ENCODE measurements at regions not wholly inside any gene's neighbourhood (a gene's known extent, or its start where the extent isn't known, plus 50 kb on each side); places are given as distances from the start of the nearest gene placed in this dataset.
A peak's percentile ranks its signal among the peaks of the same experiment; 100 is the strongest.

DNA sequence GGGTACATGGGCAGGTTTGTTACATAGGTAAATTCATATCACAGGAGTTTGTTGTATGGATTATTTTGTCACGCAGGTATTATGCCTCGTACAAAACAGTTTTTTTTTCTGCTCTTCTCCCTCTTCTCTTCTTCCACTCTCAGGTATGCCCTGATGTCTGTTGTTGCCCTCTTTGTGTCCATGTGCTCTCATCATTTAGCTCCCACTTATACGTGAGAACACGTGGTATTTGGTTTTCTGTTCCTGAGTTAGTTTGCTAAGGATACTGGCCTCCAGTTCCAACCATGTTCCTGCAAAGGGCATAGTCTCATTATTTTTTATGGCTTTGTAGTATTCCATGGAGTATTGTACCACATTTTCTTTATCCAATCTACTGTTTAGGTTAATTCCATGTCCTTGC lies 65.7 kb downstream of the UNC5CL start:
- Mint-ChIP-seq H3K4me1 (no peaks in the 10 kb centered on the region), H3K27me3 (peaks cover 47% of the 10 kb centered on the region), H3K27ac (no peak overlapping the region), H3K4me3 (no peak overlapping the region), H3K36me3 (no peaks in the 10 kb centered on the region), H3K9me3 (peaks cover 5% of the 10 kb centered on the region)
- no peak for DNase-seq

DNA sequence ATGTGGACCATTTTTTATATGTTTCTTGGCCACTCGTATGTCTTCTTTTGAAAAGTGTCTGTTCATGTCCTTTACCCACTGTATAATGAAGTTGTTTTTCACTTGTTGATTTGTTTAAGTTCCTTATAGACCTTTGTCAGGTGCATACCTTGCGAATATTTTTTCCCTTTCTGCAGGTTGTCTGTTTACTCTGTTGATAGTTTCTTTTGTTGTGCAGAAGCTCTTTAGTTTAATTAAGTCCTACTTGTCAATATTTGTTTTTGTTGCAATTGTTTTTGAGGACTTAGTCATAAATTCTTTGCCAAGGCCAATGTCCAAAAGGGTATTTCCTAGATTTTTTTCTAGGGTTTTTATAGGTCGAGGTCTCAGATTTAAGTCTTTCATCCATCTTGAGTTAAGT lies 66.2 kb downstream of the UNC5CL start:
- peaks cover 5% of the 10 kb centered on the region for H3K9me3 Mint-ChIP-seq
- no peak overlapping the region for H3K27ac Mint-ChIP-seq
- DNase-seq: no peak
- no peaks in the 10 kb centered on the region for H3K4me1 Mint-ChIP-seq
- no peak overlapping the region for H3K4me3 Mint-ChIP-seq
- H3K27me3 Mint-ChIP-seq: peaks cover 42% of the 10 kb centered on the region
- no peaks in the 10 kb centered on the region for H3K36me3 Mint-ChIP-seq

DNA sequence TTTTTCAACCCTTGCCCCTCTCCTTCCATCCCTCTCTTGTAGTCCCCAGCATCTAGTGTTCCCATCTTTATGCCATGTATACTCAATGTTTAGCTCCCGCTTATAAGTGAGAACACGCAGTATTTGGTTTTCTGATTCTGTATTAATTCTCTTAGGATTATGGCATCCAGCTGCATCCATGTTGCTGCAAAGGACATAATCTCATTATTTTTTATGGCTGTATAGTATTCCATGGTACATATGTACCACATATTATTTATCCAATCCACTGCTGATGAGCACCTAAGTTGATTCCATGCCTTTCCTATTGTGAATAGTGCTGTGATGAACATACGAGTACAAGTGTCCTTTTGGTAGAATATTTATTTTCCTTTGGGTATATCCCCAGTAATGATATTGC lies 66.8 kb downstream of the UNC5CL start:
- H3K9me3 Mint-ChIP-seq: peaks cover 5% of the 10 kb centered on the region
- H3K27me3 Mint-ChIP-seq: peaks cover 37% of the 10 kb centered on the region
- H3K27ac Mint-ChIP-seq: no peak overlapping the region
- no peaks in the 10 kb centered on the region for H3K36me3 Mint-ChIP-seq
- H3K4me3 Mint-ChIP-seq: no peak overlapping the region
- H3K4me1 Mint-ChIP-seq: no peaks in the 10 kb centered on the region
- DNase-seq: no peak

DNA sequence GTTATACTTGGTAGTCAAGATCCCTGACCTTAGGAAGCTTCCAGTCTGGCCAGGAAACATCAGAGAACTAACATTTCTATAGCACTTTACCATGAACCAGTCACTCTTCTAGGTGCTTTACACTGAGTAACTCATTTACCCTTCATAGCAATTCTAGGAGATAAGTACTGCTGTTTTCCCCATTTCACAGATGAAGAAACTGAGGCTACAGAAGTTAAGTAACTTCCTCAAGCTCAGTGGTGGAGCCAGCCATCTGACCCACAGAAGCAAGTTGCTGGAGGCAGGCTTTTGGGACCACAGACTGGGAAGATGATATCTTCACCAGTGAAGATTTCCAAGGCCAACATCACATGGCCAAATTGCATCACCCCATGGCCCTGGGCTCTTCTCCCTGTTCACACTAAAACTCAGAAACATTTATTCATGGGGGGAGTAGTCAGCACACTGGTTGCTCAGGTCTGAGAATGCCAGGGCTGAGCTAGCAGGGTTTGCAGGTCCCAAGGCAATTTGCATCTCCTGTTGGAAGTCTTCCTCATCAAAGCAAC lies 70.3 kb downstream of the UNC5CL start:
- no peak overlapping the region for H3K27ac Mint-ChIP-seq
- no peaks in the 10 kb centered on the region for H3K36me3 Mint-ChIP-seq
- no peaks in the 10 kb centered on the region for H3K4me1 Mint-ChIP-seq
- peaks cover 5% of the 10 kb centered on the region for H3K9me3 Mint-ChIP-seq
- no peak for DNase-seq
- no peak overlapping the region for H3K4me3 Mint-ChIP-seq
- peaks cover 4% of the 10 kb centered on the region for H3K27me3 Mint-ChIP-seq

DNA sequence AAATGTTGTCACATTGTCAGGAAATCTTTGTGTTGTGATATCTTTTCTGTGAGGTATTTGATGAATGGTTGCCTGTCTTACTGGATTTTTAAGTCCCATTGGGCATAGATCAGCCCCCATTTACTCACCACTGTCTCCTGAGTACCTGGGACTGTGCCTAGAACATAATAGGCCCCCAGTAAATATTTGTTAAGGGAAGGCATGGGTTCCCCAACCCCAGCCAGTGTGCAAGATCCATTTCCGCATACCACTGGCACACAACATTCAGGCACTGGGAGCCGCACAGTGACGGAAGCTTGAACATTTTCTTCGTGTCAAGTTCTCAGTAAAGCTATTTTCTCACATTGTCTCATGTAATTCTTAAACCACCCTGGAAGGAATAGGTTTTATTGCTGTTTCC lies 72.2 kb downstream of the UNC5CL start:
- DNase-seq: no peak
- Mint-ChIP-seq H3K4me1 (peaks cover 8% of the 10 kb centered on the region), H3K4me3 (no peak overlapping the region), H3K27me3 (peaks cover 4% of the 10 kb centered on the region), H3K9me3 (no peaks in the 10 kb centered on the region), H3K36me3 (no peaks in the 10 kb centered on the region), H3K27ac (no peak overlapping the region)

DNA sequence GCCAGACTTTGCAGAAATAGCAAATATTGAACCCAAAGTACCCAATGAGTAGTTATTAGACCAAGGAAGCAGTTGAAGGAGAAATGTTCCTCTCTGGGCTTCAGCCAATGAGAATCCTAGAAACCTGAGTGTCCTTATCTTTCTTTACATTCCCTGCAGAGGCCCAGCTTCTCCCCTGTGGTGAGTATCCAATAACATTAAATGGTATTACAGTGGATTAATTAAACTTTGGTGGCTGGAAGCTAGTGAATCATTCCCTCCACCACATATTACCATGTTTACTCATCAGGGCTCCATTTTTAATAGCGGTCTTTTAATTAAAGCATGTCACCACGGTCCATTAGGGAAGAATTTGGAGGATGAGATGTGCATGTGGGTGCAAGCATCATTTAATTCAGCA lies 74.0 kb downstream of the UNC5CL start:
- DNase-seq: no peak
- Mint-ChIP-seq H3K9me3 (no peaks in the 10 kb centered on the region), H3K4me1 (peaks cover 8% of the 10 kb centered on the region), H3K27ac (no peak overlapping the region), H3K27me3 (peaks cover 4% of the 10 kb centered on the region), H3K4me3 (no peak overlapping the region), H3K36me3 (no peaks in the 10 kb centered on the region)

- DNase-seq: no peak
- Mint-ChIP-seq H3K4me3 (no peak overlapping the region), H3K4me1 (peaks cover 8% of the 10 kb centered on the region), H3K27ac (no peak overlapping the region), H3K9me3 (no peaks in the 10 kb centered on the region), H3K36me3 (no peaks in the 10 kb centered on the region), H3K27me3 (no peaks in the 10 kb centered on the region)
Measured at GRCh38 chr6:40963019-40963418, 76.0 kb downstream of the UNC5CL start.

GRCh38 chr6:40962241-40962640 lies 76.8 kb downstream of the UNC5CL start:
- DNase-seq: peak; percentile 14

DNA sequence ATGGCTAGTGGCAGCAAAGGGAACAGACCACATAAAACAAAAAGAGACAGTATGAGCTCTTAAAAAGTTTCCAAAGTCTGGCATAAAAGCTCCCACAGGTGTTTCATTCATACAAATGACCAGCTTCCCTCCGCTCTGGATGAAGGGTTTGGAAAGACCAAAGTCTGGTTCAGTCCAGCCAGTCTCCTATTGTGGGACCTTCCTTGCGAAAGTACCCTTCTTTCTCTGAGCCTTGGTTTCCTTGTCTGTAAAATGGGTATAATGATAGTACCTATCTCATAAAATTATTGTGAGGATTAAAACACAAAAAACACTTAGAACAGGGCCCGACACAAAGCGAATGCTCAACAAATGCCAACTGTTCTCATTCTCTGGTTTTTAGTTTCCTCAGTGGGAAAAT lies 77.2 kb downstream of the UNC5CL start:
- Mint-ChIP-seq H3K4me3 (no peak overlapping the region), H3K36me3 (no peaks in the 10 kb centered on the region), H3K27me3 (no peaks in the 10 kb centered on the region), H3K27ac (no peak overlapping the region), H3K4me1 (peaks cover 8% of the 10 kb centered on the region), H3K9me3 (no peaks in the 10 kb centered on the region)
- no peak for DNase-seq

More at GRCh38 chr6:40962241-40962640, 76.8 kb downstream of the UNC5CL start:
- Mint-ChIP-seq H3K36me3 (no peaks in the 10 kb centered on the region), H3K4me1 (peaks cover 8% of the 10 kb centered on the region), H3K27me3 (no peaks in the 10 kb centered on the region), H3K27ac (no peak overlapping the region), H3K9me3 (no peaks in the 10 kb centered on the region), H3K4me3 (no peak overlapping the region)

- no peaks in the 10 kb centered on the region for H3K27me3 Mint-ChIP-seq
- H3K36me3 Mint-ChIP-seq: no peaks in the 10 kb centered on the region
- H3K4me1 Mint-ChIP-seq: peaks cover 8% of the 10 kb centered on the region
- H3K4me3 Mint-ChIP-seq: no peak overlapping the region
- H3K9me3 Mint-ChIP-seq: no peaks in the 10 kb centered on the region
- H3K27ac Mint-ChIP-seq: no peak overlapping the region
- no peak for DNase-seq
Measured at GRCh38 chr6:40960742-40961430, 78.1 kb downstream of the UNC5CL start.

GRCh38 chr6:40959781-40960327 lies 79.2 kb downstream of the UNC5CL start:
- Mint-ChIP-seq H3K4me3 (no peak overlapping the region), H3K9me3 (no peaks in the 10 kb centered on the region), H3K27me3 (no peaks in the 10 kb centered on the region), H3K36me3 (no peaks in the 10 kb centered on the region), H3K4me1 (peaks cover 8% of the 10 kb centered on the region), H3K27ac (no peak overlapping the region)
- DNase-seq: no peak

- H3K27me3 Mint-ChIP-seq: peaks cover 3% of the 10 kb centered on the region
- H3K36me3 Mint-ChIP-seq: no peaks in the 10 kb centered on the region
- H3K9me3 Mint-ChIP-seq: no peaks in the 10 kb centered on the region
- H3K4me1 Mint-ChIP-seq: peaks cover 8% of the 10 kb centered on the region
- H3K27ac Mint-ChIP-seq: no peak overlapping the region
- no peak overlapping the region for H3K4me3 Mint-ChIP-seq
- no peak for DNase-seq
Measured at GRCh38 chr6:40958738-40959137, 80.3 kb downstream of the UNC5CL start.

GRCh38 chr6:40957616-40958492 lies 81.2 kb downstream of the UNC5CL start:
- no peaks in the 10 kb centered on the region for H3K36me3 Mint-ChIP-seq
- H3K9me3 Mint-ChIP-seq: no peaks in the 10 kb centered on the region
- H3K27me3 Mint-ChIP-seq: peaks cover 5% of the 10 kb centered on the region
- no peak overlapping the region for H3K4me3 Mint-ChIP-seq
- no peak overlapping the region for H3K27ac Mint-ChIP-seq
- no peak for DNase-seq
- peaks cover 8% of the 10 kb centered on the region for H3K4me1 Mint-ChIP-seq

DNA sequence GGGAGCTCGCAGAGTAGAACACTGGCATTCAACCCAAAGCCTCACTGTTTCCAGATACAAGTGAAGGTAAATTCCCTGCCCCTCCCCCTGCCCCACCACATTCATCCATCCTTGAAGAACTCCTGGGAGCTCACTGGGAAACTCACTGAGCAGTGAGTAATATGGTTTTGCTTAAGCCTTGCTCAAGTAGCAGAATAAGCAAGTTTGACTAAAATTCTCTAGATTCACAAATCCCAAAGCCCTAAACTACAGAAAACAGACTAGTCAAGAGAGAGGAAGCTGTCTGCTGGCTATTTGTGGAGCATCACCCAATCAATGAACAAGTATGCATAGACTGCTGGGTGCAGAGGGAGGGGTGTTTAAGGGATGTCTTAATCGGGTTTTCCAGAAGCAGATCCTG lies 82.1 kb downstream of the UNC5CL start:
- H3K27me3 Mint-ChIP-seq: peaks cover 5% of the 10 kb centered on the region
- H3K4me3 Mint-ChIP-seq: no peak overlapping the region
- no peaks in the 10 kb centered on the region for H3K9me3 Mint-ChIP-seq
- no peaks in the 10 kb centered on the region for H3K36me3 Mint-ChIP-seq
- no peak for DNase-seq
- H3K27ac Mint-ChIP-seq: no peak overlapping the region
- H3K4me1 Mint-ChIP-seq: peaks cover under 1% of the 10 kb centered on the region

GRCh38 chr6:40955178-40955545 lies 83.9 kb downstream of the UNC5CL start:
- H3K36me3 Mint-ChIP-seq: no peaks in the 10 kb centered on the region
- no peak overlapping the region for H3K4me3 Mint-ChIP-seq
- no peaks in the 10 kb centered on the region for H3K4me1 Mint-ChIP-seq
- H3K27me3 Mint-ChIP-seq: peaks cover 12% of the 10 kb centered on the region
- H3K27ac Mint-ChIP-seq: no peak overlapping the region
- DNase-seq: no peak
- no peaks in the 10 kb centered on the region for H3K9me3 Mint-ChIP-seq

All from activated naive CD8-positive, alpha-beta T cell treated with anti-CD3 and anti-CD28 coated beads for 36 hours (primary cell).